ENCODE measurements at regions not wholly inside any gene's neighbourhood (a gene's known extent, or its start where the extent isn't known, plus 50 kb on each side); places are given as distances from the start of the nearest gene placed in this dataset.

DNA sequence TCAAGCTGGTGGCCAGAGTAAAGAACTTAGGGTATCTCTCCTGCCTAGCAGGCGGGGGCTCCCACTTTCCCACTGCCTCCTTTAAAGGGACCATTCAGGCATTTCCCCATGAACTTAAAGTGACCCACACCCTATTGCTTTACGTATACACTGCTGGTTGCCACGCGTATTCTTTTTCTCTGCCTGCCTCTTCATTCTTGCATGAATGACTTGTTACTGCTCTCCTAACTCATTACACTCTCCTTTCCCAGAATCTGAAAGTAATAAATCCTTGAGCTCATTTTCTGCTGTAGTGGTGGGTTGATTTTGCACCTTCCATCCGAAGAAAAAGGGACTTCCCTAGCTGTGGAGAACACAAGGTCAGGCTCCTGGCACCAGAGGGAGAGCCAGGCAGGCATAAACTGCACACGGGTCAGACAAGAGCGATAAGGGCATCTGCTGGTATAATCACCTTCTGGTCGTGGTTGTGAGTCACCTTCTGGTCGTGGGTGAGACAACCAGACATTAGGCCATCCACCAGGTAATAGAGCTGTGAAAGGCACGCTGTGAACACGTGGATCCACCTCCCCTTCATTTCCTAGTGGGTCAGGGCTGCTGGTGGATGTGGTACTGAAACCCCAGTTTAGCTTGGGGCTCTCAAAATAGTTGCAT lies 950.3 kb downstream of the SOCS6 start:
- H2AFZ ChIP-seq (ENCODE audit: control insufficient read depth, low read length) = no peak overlapping the region
- H3K27me3 ChIP-seq (ENCODE audit: control insufficient read depth, extremely low read depth, insufficient read depth, low read length) = no peaks in the 10 kb centered on the region
- no peaks in the 10 kb centered on the region for H3K79me2 ChIP-seq (ENCODE audit: control insufficient read depth, insufficient read depth, low read length)
- H3K4me3 ChIP-seq (ENCODE audit: control insufficient read depth in 2 of 3, extremely low read depth in 1 of 3, insufficient read depth in 2 of 3, low read depth in 1 of 3, low read length in 3 of 3) = no peak overlapping the region
- no peak overlapping the region for H3K4me2 ChIP-seq (ENCODE audit: control insufficient read depth, extremely low read depth, insufficient read depth, low read depth, low read length)
- H3K27ac ChIP-seq (ENCODE audit: control insufficient read depth, insufficient read depth, low read length) = no peak overlapping the region
- H3K4me1 ChIP-seq (ENCODE audit: control insufficient read depth, extremely low read depth, insufficient read depth, low read length) = no peaks in the 10 kb centered on the region
- TF ChIP-seq, protein P1, sequence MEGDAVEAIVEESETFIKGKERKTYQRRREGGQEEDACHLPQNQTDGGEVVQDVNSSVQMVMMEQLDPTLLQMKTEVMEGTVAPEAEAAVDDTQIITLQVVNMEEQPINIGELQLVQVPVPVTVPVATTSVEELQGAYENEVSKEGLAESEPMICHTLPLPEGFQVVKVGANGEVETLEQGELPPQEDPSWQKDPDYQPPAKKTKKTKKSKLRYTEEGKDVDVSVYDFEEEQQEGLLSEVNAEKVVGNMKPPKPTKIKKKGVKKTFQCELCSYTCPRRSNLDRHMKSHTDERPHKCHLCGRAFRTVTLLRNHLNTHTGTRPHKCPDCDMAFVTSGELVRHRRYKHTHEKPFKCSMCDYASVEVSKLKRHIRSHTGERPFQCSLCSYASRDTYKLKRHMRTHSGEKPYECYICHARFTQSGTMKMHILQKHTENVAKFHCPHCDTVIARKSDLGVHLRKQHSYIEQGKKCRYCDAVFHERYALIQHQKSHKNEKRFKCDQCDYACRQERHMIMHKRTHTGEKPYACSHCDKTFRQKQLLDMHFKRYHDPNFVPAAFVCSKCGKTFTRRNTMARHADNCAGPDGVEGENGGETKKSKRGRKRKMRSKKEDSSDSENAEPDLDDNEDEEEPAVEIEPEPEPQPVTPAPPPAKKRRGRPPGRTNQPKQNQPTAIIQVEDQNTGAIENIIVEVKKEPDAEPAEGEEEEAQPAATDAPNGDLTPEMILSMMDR (optimal IDR thresholded peaks at IDR 0.05 in 1 of 3, IDR thresholded peaks at IDR 0.05 in 1 of 3, conservative IDR thresholded peaks at IDR 0.05 in 1 of 3; ENCODE audit: extremely low read depth in 1 of 3, insufficient read depth in 2 of 3, low read length in 3 of 3) = no peak
- TF ChIP-seq EZH2 (IDR thresholded peaks at IDR 0.05; ENCODE audit: low read length) = no peak
- DNase-seq (ENCODE audit: low read depth, low spot score) (no peak), FAIRE-seq (no peak)
- no peaks in the 10 kb centered on the region for H3K9me1 ChIP-seq (ENCODE audit: control insufficient read depth, extremely low read depth, insufficient read depth, low read length)
- H3K9me3 ChIP-seq (ENCODE audit: control insufficient read depth, low read depth, low read length) = peaks cover 3% of the 10 kb centered on the region
- no peak overlapping the region for H3K9ac ChIP-seq (ENCODE audit: control insufficient read depth, extremely low read depth, insufficient read depth, low read length)
- dilution Hi-C loops (cut with MboI; ENCODE audit: extremely low pct_ligation_motif_present, low sequenced_read_pairs) = no loop called here
- no peaks in the 10 kb centered on the region for H4K20me1 ChIP-seq (ENCODE audit: control insufficient read depth, extremely low read depth, insufficient read depth, low read length)
- no peaks in the 10 kb centered on the region for H3K36me3 ChIP-seq (ENCODE audit: control insufficient read depth in 2 of 2, extremely low read depth in 1 of 2, insufficient read depth in 2 of 2, low read length in 2 of 2)

DNA sequence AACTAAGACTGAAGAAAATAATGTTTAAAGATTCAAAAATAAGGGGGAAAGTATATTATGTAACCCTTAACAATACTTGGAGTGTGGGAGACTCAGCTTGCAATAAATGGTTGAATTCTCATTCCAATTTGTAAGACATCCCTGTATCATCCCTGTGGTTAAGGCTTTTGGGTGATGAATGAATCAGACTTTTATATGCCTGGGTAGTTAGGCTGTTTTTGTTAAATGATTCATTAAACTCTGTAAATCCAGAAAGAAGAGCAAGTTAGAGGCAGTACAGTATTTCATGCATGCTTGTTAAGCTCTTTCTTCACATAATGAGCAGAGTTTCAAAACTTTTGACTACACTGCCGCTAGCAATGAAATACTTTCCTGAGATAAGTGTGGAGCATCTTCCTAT lies 948.8 kb downstream of the SOCS6 start:
- H3K27me3 ChIP-seq (ENCODE audit: control insufficient read depth, extremely low read depth, insufficient read depth, low read length) = no peaks in the 10 kb centered on the region
- no peak for DNase-seq (ENCODE audit: low read depth, low spot score)
- TF ChIP-seq, protein P1 (optimal IDR thresholded peaks at IDR 0.05 in 1 of 3, IDR thresholded peaks at IDR 0.05 in 1 of 3, conservative IDR thresholded peaks at IDR 0.05 in 1 of 3; ENCODE audit: extremely low read depth in 1 of 3, insufficient read depth in 2 of 3, low read length in 3 of 3) = no peak
- no peak for TF ChIP-seq EZH2 (IDR thresholded peaks at IDR 0.05; ENCODE audit: low read length)

More for the DNA sequence above, 948.8 kb downstream of the SOCS6 start:
- no peak for FAIRE-seq
- no peaks in the 10 kb centered on the region for H3K79me2 ChIP-seq (ENCODE audit: control insufficient read depth, insufficient read depth, low read length)
- H3K27ac ChIP-seq (ENCODE audit: control insufficient read depth, insufficient read depth, low read length) = no peak overlapping the region
- H3K9me3 ChIP-seq (ENCODE audit: control insufficient read depth, low read depth, low read length) = peaks cover 3% of the 10 kb centered on the region
- no peak overlapping the region for H2AFZ ChIP-seq (ENCODE audit: control insufficient read depth, low read length)
- H3K4me1 ChIP-seq (ENCODE audit: control insufficient read depth, extremely low read depth, insufficient read depth, low read length) = no peaks in the 10 kb centered on the region
- no peak overlapping the region for H3K9ac ChIP-seq (ENCODE audit: control insufficient read depth, extremely low read depth, insufficient read depth, low read length)
- no peak overlapping the region for H3K4me3 ChIP-seq (ENCODE audit: control insufficient read depth in 2 of 3, extremely low read depth in 1 of 3, insufficient read depth in 2 of 3, low read depth in 1 of 3, low read length in 3 of 3)
- H4K20me1 ChIP-seq (ENCODE audit: control insufficient read depth, extremely low read depth, insufficient read depth, low read length) = no peaks in the 10 kb centered on the region
- no peak overlapping the region for H3K4me2 ChIP-seq (ENCODE audit: control insufficient read depth, extremely low read depth, insufficient read depth, low read depth, low read length)
- dilution Hi-C loops (cut with MboI; ENCODE audit: extremely low pct_ligation_motif_present, low sequenced_read_pairs) = no loop called here
- no peaks in the 10 kb centered on the region for H3K36me3 ChIP-seq (ENCODE audit: control insufficient read depth in 2 of 2, extremely low read depth in 1 of 2, insufficient read depth in 2 of 2, low read length in 2 of 2)
- no peaks in the 10 kb centered on the region for H3K9me1 ChIP-seq (ENCODE audit: control insufficient read depth, extremely low read depth, insufficient read depth, low read length)
